ENCODE measurements at regions not wholly inside any gene's neighbourhood (a gene's known extent, or its start where the extent isn't known, plus 50 kb on each side); places are given as distances from the start of the nearest gene placed in this dataset.

GRCh38 chr5:158126442-158127405, 267.8 kb upstream of the CLINT1 start:
- FAIRE-seq: no peak
- no peak for DNase-seq (ENCODE audit: low spot score)

GRCh38 chr5:158124606-158125316, 265.8 kb upstream of the CLINT1 start:
- no peak for FAIRE-seq

GRCh38 chr5:158123595-158123994, 264.6 kb upstream of the CLINT1 start:
- DNase-seq (ENCODE audit: low spot score) (no peak), FAIRE-seq (no peak)

More at GRCh38 chr5:158124606-158125316, 265.8 kb upstream of the CLINT1 start:
- no peak for DNase-seq (ENCODE audit: low spot score)

- DNase-seq (ENCODE audit: low spot score): no peak
- FAIRE-seq: no peak
These were observed 262.7 kb upstream of the CLINT1 start for GRCh38 chr5:158121678-158122077.

GRCh38 chr5:158120760-158121159, 261.8 kb upstream of the CLINT1 start:
- DNase-seq (ENCODE audit: low spot score) (no peak), FAIRE-seq (no peak)

GRCh38 chr5:158119961-158120723, 261.2 kb upstream of the CLINT1 start:
- FAIRE-seq (no peak), DNase-seq (ENCODE audit: low spot score) (no peak)

GRCh38 chr5:158117467-158118160, 258.7 kb upstream of the CLINT1 start:
- DNase-seq (ENCODE audit: low spot score) (no peak), FAIRE-seq (no peak)

GRCh38 chr5:158116965-158117364, 258.0 kb upstream of the CLINT1 start:
- no peak for DNase-seq (ENCODE audit: low spot score)
- no peak for FAIRE-seq

GRCh38 chr5:158115468-158115867, 256.5 kb upstream of the CLINT1 start:
- DNase-seq (ENCODE audit: low spot score): no peak

GRCh38 chr5:158108177-158108576, 249.2 kb upstream of the CLINT1 start:
- DNase-seq (ENCODE audit: low spot score) (no peak), FAIRE-seq (no peak)

More at GRCh38 chr5:158115468-158115867, 256.5 kb upstream of the CLINT1 start:
- FAIRE-seq: no peak

- DNase-seq (ENCODE audit: low spot score): no peak
- no peak for FAIRE-seq
These were observed 241.5 kb upstream of the CLINT1 start for GRCh38 chr5:158100373-158100888.

- FAIRE-seq: no peak
- no peak for DNase-seq (ENCODE audit: low spot score)
These were observed 240.7 kb upstream of the CLINT1 start for GRCh38 chr5:158099571-158100105.

GRCh38 chr5:158096835-158097234, 237.9 kb upstream of the CLINT1 start:
- FAIRE-seq: peak; percentile 4
- DNase-seq (ENCODE audit: low spot score): no peak

- FAIRE-seq: no peak
These were observed 227.9 kb upstream of the CLINT1 start for GRCh38 chr5:158086856-158087255.

GRCh38 chr5:158084292-158084691, 225.3 kb upstream of the CLINT1 start:
- DNase-seq (ENCODE audit: low spot score): no peak
- no peak for FAIRE-seq

More at GRCh38 chr5:158086856-158087255, 227.9 kb upstream of the CLINT1 start:
- no peak for DNase-seq (ENCODE audit: low spot score)

- DNase-seq (ENCODE audit: low spot score) (no peak), FAIRE-seq (no peak)
These were observed 223.8 kb upstream of the CLINT1 start for GRCh38 chr5:158082696-158083287.

- no peak for DNase-seq (ENCODE audit: low spot score)
- FAIRE-seq: no peak
These were observed 221.2 kb upstream of the CLINT1 start for GRCh38 chr5:158080112-158080511.

GRCh38 chr5:158079097-158079496, 220.2 kb upstream of the CLINT1 start:
- no peak for DNase-seq (ENCODE audit: low spot score)
- no peak for FAIRE-seq

GRCh38 chr5:158074992-158075769, 216.2 kb upstream of the CLINT1 start:
- DNase-seq (ENCODE audit: low spot score) (peak; percentile 22), FAIRE-seq (no peak)

Data from RCC 7860 (cell line).